CD4-positive, alpha-beta T cell treated with Interferon gamma for 1 hour (primary cell): ENCODE measurements at regions not wholly inside any gene's neighbourhood (a gene's known extent, or its start where the extent isn't known, plus 50 kb on each side); places are given as distances from the start of the nearest gene placed in this dataset.

Source experiments
- DNase-seq: peaks from one replicate; pipeline ENCODE4 v3.0.0-alpha.2; 2020

DNA sequence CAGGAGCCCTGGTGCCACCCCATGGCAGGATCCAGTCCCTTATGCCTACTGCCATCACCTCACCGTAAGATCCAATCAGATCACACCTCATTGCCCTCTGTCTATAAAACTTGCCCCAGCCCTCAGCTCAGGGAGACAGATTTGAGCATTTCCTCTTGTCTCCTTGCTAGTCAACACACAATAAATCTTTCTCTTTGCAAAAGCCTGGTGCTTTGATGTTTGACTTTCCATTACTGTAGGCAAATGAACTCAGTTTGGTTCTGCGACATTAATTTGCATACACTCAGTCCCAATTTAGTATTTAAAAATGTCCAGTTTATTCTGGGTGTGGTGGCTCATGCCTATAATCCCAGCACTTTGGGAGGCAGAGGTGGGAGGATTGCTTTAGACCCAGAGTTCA, 188.4 kb downstream of the AEBP2 start:
- DNase-seq = no peak

- DNase-seq = no peak
Measured at GRCh38 chr12:19630536-19630935, 191.2 kb downstream of the AEBP2 start.

DNA sequence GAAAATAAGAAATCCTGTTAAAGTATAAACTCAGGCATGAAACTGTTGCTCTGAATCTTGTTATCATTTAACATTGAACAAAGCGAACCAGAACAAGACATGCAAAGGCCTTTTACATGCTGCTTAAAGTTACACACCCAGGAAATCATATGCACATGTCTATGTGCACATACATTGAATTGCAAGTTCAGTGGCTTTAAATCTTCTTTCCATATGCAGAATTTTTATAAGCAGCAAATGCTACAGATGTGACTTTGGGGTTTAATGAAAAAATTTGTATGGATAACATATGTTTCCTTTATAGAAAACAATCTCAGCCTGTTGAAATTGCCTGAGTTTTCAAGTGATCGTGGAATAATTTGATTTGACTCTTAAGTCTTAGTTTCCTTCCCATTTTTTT, 193.9 kb downstream of the AEBP2 start:
- DNase-seq = no peak

GRCh38 chr12:19633641-19634040, 194.3 kb downstream of the AEBP2 start:
- no peak for DNase-seq

- no peak for DNase-seq
Measured at GRCh38 chr12:19639781-19640415, 200.6 kb downstream of the AEBP2 start.

GRCh38 chr12:19641235-19642080, 202.2 kb downstream of the AEBP2 start:
- DNase-seq = no peak

DNA sequence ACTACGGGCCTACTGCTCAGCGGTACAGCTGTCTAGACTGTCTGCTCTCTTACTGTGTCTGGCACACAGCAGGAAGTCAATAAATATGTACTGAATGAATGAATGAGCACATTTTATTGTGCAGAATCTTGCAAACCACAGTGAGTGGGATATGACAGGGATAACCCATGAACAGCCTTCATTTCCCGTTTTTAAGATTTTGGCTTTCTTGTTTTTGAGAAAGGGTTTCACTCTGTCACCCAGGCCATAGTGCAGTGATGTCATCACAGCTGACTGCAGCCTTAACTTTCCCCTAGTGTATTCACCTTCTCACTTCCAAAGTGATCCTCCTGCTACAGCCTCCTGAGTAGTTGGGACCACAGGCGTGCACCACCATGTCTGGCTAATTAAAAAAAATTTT, 203.1 kb downstream of the AEBP2 start:
- no peak for DNase-seq

GRCh38 chr12:19643635-19644034, 204.3 kb downstream of the AEBP2 start:
- no peak for DNase-seq

DNA sequence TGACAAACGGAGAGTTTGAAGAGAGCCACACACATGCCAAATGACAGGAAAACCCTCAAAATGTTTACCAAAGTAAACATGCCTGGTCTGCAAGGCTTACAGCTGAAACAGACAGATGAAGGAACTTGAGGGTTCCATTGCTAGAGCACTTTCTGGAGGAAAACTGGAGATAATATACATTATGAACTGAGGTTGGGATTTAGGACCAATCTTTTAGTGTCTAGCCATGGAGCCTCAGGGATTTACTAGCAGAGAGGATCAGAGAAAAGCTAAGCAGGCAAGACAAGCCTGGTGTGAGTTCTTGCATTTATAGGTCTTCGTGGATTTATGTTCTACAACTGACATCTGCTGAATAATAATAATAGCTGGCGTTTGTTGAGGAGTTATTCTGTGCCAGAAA, 205.3 kb downstream of the AEBP2 start:
- no peak for DNase-seq

DNA sequence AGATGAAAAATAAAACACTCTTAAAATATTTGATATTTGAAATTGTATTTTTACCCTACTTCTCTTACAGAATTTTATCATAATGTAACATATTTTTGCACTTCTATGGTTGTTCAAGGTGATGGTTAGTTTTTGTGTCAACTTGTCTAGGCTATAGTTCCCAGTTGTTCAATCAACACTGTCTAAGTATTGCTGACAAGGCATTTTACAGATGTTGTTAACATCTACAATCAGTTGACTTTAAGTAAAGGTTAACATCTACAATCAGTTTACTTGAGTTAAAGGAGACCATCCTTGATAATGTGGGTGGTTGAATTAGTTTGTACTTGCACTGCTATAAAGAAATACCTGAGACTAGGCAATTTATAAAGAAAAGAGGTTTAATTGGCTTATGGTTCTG, 206.5 kb downstream of the AEBP2 start:
- DNase-seq = no peak

DNA sequence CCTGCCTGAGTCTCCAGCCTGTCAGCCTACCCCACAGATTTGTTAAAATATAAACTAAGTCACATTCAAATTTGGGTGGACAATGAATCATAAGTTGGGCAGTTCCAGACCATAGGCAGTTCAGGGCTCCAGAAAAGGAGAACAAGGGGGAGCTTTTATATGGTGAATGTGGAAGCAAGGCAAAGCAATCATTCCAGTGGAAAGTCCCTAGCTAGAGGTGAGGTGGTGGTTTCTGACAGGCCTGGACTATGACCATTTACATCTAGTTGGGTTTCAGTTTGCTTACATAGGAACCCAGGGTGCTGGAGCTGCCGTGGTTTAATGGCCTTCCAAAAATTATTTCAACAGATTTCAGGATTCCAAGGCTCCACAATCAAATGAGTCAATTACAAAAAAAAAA, 207.3 kb downstream of the AEBP2 start:
- no peak for DNase-seq

GRCh38 chr12:19647806-19648556, 208.7 kb downstream of the AEBP2 start:
- no peak for DNase-seq

- no peak for DNase-seq
Measured at GRCh38 chr12:19648591-19648990, 209.3 kb downstream of the AEBP2 start.

DNA sequence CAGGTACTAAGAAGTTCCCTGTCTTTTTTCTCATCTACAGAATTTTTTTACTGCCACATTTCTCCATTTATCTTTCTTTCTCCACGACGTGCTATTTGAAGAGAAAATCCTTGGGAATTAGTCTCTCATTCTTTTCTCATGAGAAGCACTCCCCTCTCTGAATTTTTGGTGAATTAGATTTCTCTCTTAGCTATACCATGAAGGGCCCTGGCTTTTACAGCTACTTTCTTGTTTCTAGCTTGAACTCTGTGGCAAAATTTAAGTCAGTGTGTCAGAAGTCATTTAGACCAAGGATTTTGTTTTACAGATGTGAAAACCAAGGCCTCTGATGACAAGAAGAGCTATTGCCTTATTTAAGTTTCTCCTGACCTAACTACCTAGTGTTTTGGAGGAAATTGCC, 213.1 kb downstream of the AEBP2 start:
- no peak for DNase-seq

GRCh38 chr12:19654650-19655376, 215.5 kb downstream of the AEBP2 start:
- no peak for DNase-seq

- no peak for DNase-seq
Measured at GRCh38 chr12:19657118-19657731, 217.9 kb downstream of the AEBP2 start.

DNA sequence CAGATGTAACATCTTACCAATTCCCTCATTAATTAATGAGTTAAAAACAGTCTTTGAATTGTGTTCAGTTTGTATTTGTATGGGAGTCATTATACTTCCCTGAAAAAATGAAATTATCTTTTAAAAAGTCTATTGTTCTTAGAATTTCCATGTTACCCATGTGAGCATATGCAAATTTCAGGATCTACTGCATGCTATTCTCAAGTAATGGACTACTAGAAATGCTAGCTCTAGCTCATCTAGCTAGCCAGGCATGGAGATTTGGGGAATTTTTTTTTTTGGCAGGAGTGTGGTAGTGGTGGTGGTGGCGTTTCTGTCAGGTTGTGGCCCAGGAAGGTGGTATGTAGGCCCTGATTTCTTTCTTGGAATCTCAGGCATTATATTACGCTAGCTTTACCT, 218.4 kb downstream of the AEBP2 start:
- DNase-seq = no peak

- no peak for DNase-seq
Measured at GRCh38 chr12:19659086-19659485, 219.8 kb downstream of the AEBP2 start.

- DNase-seq = no peak
Measured at GRCh38 chr12:19659501-19659900, 220.2 kb downstream of the AEBP2 start.

DNA sequence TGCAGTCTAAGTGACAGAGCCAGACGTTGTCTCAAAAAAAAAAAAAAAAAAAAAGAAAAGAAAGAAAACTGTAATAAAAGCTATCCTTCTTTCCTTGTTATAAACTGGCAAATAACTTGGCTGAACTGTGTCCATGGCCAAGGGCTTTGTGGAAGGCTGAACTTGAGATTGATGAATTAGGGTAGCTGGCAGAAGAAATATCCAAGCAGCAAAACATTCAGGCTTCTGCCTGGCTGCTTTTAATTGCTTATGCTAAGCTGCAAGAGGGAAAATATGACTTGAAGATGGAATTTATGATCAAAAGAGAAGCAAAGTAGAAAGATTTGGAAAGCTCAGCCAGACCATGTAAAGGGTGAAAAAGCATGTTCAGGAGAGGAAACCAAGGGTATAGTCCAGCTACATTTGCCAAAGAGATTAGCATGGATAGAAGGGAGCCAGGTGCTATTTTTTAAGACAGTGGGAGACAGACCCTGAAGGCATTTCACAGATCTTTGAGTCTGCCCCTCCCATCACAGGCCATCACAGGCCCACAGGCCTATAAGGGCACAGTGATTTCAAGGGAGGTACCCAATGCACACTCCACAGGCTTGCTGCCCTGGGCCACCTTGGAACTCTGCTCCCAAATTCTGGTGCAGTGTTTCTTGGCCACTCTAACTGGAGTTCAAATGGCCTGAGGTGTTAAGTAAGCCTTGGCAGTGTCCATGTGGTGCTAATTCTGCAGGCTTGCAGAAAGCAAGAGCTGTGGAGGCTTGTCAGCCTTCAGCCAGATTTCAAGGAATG, 226.0 kb downstream of the AEBP2 start:
- DNase-seq = no peak

DNA sequence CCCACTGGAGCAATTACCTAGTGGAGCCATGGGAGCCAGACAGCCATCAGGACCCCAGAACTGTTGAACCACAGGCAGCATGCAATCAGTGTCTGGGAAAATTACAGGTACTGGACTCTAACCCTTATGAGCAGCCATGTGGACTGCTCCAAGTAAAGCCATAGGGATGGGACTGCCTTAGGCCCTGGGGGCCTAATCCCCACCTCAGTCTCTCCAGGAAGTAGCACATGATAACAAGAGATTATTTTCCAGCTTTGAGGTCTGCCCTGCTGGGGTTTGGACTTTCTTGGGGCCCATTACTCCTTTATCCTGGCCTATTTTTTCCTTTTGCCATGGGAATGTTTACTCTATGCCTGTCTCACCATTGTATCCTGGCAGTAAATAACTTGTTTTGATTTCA, 226.8 kb downstream of the AEBP2 start:
- DNase-seq = no peak

- DNase-seq = no peak
Measured at GRCh38 chr12:19669793-19670192, 230.5 kb downstream of the AEBP2 start.
